EL (cell line): ENCODE measurements at regions not wholly inside any gene's neighbourhood (a gene's known extent, or its start where the extent isn't known, plus 50 kb on each side); places are given as distances from the start of the nearest gene placed in this dataset.

Experiments
- DNase-seq: peaks from one replicate; pipeline ENCODE4 v3.0.0-alpha.2; 2016

GRCh38 chr13:72208112-72208645 lies 341.2 kb upstream of the DACH1 start:
- DNase-seq = no peak

DNA sequence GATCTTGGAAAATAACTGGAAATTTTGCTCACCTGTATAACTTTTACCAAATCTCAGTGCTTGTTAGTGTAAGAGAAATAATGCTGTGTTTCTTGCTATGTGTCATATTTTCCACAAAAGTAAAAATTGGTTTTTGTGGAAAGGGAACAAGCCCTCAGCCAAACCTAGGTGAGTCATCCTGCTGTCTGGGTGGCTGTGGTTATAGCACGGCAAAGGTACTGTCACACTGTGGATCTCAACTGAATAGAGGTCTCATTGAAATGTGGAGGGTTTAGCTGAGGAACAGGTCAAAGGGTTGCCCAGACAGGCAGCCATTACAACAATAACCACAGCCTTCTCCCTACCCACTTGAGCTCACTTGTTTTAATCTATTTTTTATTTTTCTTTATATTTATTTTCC lies 338.8 kb upstream of the DACH1 start:
- DNase-seq = peak; percentile 4

DNA sequence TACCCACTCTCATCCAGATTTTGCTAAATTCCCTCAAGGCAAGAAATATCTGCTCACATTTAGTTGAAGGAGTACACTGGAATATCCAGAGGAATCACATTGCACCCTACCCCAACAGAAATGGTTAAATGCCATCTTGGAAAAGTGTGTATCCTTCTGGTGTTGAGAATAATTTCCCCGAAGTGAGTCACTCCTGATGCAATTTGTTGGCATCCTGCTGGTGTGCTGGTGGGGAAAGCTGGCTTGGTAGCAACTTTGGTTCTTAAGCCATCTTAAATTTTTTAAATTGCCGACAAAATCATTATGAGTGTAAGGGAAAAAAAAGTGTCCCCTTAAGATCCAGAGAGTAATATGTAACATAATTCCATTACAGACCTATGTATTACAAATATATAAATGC lies 337.3 kb upstream of the DACH1 start:
- peak; percentile 65 for DNase-seq

DNA sequence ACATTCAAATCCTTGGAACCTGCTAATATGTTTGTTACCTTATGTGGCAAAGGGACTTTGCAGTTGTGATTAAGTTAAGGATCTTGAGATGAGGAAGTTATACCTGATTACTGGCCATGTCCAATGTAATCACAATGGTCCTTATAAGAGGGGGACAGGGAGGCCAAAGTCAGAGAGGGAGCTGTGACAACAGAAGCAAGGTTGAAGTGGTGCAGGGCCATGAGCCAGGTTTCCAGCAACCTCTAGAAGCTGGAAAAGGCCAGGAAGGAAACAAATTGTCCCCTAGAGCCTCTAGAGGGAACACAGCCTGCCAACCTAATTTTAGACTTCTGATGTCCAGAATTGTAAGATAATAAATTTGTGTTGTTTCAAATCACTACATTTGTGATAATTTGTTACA lies 334.7 kb upstream of the DACH1 start:
- no peak for DNase-seq

- DNase-seq = no peak
Observed at GRCh38 chr13:72199640-72200039, 332.6 kb upstream of the DACH1 start.

DNA sequence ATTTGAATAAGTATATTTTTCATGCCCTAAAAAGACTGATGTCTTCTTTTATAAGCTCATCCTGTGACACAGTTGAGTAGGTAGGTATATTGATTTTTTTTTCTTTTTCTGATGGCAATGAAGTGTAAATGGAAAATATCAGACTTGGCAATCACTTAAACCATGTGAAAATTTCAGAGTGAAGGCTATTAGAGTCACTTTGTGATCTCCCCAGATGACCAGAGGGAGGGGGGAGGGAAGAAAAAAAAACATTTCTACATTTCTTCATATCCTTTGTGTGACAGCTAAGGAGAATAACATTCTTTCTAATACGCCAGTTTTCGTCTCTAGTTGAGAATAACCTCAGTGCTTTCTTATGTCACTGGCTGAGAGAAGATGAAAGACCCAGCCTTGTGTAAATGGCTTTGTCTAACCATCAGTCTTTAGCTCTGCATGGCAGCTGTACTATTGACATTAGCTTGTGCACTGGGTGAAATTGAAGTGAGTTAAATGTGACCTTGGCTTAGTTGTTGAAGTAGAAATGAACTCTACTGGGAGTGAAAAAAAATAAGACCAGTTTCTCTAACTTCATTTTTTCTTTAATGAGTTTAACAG lies 332.1 kb upstream of the DACH1 start:
- no peak for DNase-seq

GRCh38 chr13:72198042-72198441 lies 331.0 kb upstream of the DACH1 start:
- DNase-seq = no peak

DNA sequence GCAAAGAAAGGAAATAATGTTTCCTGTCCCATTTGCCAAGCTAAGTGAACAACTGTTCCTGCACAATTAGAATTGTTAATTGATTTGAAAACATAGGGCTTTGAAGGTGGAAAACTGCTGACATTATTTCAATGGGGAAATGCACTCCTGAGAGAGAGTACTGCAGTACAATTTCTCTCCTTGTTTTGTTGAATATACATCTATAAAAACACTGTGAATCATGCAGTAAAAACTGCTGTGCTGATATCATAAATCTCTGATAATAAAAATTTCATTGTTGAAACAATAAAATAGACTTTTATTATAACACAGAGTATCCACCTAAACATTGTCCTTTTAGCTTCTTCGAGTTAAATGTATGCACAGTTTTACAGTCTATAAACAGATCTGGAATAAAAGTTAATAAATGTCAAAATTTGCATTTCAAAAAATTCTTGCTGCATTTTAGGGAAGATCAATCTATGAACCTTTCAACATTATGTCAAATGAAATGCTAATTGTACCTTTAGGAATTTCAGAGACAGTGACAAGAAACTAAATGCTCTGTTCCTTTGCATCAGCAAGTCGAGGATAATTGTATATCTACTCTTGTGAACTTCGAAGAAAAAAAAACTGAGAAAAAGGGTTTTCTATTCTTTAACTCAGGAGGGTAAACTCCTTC lies 328.2 kb upstream of the DACH1 start:
- no peak for DNase-seq

DNA sequence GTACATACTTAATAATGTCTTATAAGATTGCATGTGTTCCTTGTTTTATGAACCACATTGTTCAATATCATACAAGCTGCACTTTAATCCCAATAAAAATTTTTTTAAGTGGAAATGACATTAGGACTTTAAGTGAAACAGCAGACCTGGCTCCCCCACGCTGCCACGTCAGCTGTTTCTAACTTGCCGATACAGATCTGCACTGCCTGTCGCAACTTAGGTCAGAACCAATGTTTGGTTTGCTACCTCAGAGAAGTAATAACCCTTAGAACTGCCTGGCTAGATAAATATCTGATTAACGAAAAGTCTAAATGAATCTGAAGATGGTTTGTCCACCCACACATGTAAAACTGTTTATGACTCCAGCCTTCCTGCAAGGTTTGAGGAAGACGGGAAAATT lies 327.5 kb upstream of the DACH1 start:
- DNase-seq = no peak

- DNase-seq = no peak
Observed at GRCh38 chr13:72186730-72187422, 319.9 kb upstream of the DACH1 start.

DNA sequence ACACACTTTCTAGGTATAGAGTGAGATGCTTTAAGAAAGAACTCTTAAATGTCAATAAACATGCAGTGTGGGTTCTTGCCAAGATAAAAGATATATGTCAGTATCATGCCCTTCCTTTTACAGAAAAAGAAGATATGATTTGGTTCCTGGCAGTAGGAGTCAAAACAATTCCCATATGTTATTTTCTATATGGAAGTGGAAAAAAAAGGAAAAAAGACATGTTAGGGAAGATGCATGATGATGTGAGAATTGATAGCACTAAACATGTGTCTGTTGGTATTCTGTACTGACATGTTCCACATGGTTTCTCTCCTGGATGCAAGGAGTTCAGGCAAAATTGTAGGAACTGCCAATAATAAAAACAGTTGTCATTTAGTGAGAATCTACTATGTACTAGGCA lies 318.8 kb upstream of the DACH1 start:
- DNase-seq = no peak

- DNase-seq = no peak
Observed at GRCh38 chr13:72181661-72182060, 314.7 kb upstream of the DACH1 start.

GRCh38 chr13:72180253-72180952 lies 313.4 kb upstream of the DACH1 start:
- DNase-seq = peak; percentile 44

- DNase-seq = no peak
Observed at GRCh38 chr13:72174549-72174948, 307.5 kb upstream of the DACH1 start.

- DNase-seq = no peak
Observed at GRCh38 chr13:72170571-72170970, 303.6 kb upstream of the DACH1 start.

DNA sequence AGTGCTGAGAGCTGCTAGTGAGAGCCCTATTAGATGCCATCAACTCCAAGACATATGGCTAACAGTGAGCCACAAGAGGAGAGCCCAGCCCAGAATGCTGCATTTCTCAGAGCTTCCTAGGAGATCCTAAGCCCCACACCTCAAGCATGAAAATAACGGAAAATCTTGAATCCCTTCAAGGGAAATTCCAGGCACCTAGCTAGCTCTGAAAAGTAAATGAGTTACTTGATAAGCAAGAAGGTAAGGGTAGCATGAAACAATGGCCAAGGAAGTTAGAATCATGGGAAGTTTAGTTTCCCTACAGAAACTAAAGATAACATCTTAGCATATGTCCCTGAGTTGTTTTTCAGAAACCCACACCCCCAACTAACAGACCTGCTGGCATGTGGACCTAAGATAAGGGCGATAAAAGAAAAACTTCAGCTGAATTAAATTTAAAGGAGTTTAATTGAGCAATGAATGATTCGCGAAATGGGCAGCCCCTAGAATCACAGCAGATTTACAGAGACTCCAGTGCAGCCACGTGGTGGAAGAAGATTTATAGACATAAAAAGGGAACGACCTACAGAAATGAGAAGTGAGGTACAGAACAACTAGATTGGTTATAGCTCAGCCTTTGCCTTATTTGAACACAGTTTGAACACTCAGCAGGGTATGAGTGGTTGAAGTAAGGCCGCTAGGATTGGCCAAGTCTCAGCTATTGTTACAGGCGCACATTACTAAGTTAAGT lies 301.3 kb upstream of the DACH1 start:
- DNase-seq = no peak

GRCh38 chr13:72166102-72166650 lies 299.2 kb upstream of the DACH1 start:
- DNase-seq = peak; percentile 18

DNA sequence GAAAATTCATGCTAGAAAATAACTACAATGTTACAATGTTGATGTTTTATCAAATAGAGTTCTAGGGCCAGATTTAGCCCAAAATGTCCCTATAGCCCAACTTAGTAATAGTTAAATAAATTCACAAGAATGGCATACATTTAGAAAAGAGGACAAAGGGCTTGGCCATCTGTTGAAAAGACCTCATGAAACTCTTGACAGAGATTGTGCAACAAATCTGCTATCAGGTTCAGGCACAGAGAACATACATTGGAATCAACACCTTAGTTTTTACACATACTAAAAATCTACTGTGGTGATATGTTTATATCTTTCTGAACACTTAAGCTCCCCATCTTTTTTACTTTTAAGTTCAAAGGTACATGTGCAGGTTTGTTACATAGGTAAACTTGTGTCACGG lies 298.3 kb upstream of the DACH1 start:
- no peak for DNase-seq

DNA sequence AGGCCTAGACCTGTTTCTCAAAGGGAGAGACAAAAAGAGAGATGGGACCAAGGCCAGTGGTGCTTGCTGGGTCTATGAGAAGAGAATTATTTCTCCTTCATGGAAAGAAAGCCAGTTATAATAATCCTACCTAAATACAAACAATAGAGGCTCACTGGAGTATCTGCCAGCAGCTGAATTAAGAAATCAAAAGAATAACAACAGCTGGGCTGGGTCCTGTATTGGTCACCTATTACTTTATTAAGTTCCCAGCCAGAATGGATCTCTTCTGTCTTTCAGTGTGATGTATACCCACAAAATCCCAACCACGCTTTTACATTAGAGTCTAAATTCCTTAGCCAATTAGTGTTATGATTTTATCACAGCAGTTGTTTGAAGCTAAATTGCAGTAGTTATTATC lies 297.8 kb upstream of the DACH1 start:
- DNase-seq = no peak

GRCh38 chr13:72163678-72164077 lies 296.7 kb upstream of the DACH1 start:
- peak; percentile 25 for DNase-seq

DNA sequence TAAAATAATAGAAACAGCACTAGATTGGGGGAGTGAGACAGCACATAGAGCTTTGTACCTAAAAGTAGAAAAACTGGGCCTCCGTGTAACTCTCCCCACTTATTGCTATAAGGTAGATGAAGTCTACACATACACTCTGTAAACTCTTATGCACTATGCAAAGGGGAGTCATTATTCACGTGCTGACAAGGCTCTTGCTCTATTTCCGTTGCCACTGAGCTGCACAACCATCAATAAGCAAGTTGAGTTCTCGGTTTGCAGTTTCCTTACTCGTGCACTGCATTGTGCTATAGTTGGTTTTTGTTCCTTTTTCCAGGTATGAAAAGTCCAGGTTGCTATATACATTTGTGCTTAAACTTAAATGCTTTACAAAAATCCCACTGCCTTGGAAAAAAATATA lies 294.0 kb upstream of the DACH1 start:
- no peak for DNase-seq

DNA sequence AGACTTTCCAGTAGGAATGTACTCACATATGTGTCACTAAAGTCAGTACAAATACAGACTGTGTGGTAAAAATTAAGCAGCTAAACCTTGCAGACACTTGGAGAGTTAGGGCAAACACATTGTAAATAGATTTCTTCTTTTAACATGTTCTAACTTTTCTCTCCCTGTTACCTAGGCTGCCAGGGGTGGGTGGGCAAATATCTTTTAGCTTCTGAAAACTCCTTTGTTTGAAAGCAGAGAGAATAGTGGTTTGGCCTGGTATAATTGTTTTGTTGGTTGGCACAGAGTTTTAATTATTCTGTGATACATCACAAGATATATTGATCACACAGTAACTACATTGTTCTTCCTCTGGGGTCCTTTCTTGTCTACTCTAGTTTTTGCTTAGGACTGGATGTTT lies 289.8 kb upstream of the DACH1 start:
- no peak for DNase-seq

DNA sequence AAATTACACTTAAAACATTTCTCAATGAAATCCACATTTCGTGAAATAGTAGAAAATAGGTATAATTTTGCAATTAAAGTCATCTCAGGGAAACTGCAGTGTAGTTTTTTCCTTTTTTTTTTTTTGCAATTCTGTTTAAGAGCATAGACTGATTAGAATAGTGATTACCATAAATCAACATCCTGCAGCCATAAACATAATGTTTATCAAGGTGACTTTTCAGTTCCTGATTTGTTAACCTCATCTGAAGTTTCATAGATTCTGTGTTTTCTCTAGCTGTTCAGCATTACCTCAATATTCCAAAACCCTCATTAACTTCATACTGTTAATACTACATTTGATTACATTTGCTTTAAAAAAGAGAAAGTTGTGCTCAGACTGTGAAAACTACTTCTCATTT lies 286.3 kb upstream of the DACH1 start:
- no peak for DNase-seq
